Astrocyte (in vitro differentiated cells and primary cell): ENCODE measurements at regions not wholly inside any gene's neighbourhood (a gene's known extent, or its start where the extent isn't known, plus 50 kb on each side); places are given as distances from the start of the nearest gene placed in this dataset.
A peak's percentile ranks its signal among the peaks of the same experiment; 100 is the strongest.

Source experiments
- DNase-seq: peaks from one replicate; pipeline ENCODE4 v3.0.0-alpha.2; 2010; ENCODE audit warnings: low read depth
- FAIRE-seq: peaks from 2 replicates; lab custom pipeline; 2011; peaks lifted over from hg19 to GRCh38; lab: Jason Lieb, UNC
- H2AFZ ChIP-seq: 2 replicates; pipeline ENCODE4 v1.6.0; 2012; ENCODE audit warnings: low read depth, low read length, inconsistent platforms
- H3K27ac ChIP-seq: 2 replicates; pipeline ENCODE4 v1.5.1; 2011; ENCODE audit warnings: low read depth, low read length, inconsistent platforms
- H3K27me3 ChIP-seq: 2 replicates; pipeline ENCODE4 v1.6.0; 2011; ENCODE audit warnings: low read length, inconsistent platforms; ENCODE audit not compliant: insufficient read depth
- H3K36me3 ChIP-seq: 2 replicates; pipeline ENCODE4 v1.5.1; 2011; ENCODE audit warnings: low read length, inconsistent platforms; ENCODE audit not compliant: insufficient read depth
- H3K4me1 ChIP-seq: 2 replicates; pipeline ENCODE4 v1.5.1; 2011; ENCODE audit warnings: low read length, inconsistent platforms; ENCODE audit not compliant: insufficient read depth
- H3K4me2 ChIP-seq: 2 replicates; pipeline ENCODE4 v1.6.0; 2012; ENCODE audit warnings: low read length, inconsistent platforms
- H3K4me3 ChIP-seq: 2 replicates; pipeline ENCODE4 v1.5.1; 2011; ENCODE audit warnings: low read depth, mild to moderate bottlenecking, low read length, inconsistent platforms; ENCODE audit not compliant: insufficient read depth
- H3K79me2 ChIP-seq: 2 replicates; pipeline ENCODE4 v1.6.0; 2012; ENCODE audit warnings: mild to moderate bottlenecking, low read length, inconsistent platforms; ENCODE audit not compliant: insufficient read depth
- H3K9ac ChIP-seq: 2 replicates; pipeline ENCODE4 v1.6.0; 2012; ENCODE audit warnings: mild to moderate bottlenecking, low read length, inconsistent platforms
- H3K9me3 ChIP-seq: 2 replicates; pipeline ENCODE4 v1.5.1; 2012; ENCODE audit warnings: low read depth, mild to moderate bottlenecking, low read length, inconsistent platforms; ENCODE audit not compliant: insufficient read depth
- H4K20me1 ChIP-seq: 2 replicates; pipeline ENCODE4 v1.6.0; 2012; ENCODE audit warnings: low read length, inconsistent platforms; ENCODE audit not compliant: insufficient read depth
- H3K27ac Mint-ChIP-seq: one replicate; pipeline ENCODE4 v1.8.0; 2021; ENCODE audit warnings: mild to moderate bottlenecking, mixed read lengths; ENCODE audit not compliant: unreplicated experiment
- H3K27me3 Mint-ChIP-seq: one replicate; pipeline ENCODE4 v1.8.0; 2021; ENCODE audit warnings: low read depth, mixed read lengths; ENCODE audit not compliant: unreplicated experiment
- H3K36me3 Mint-ChIP-seq: one replicate; pipeline ENCODE4 v1.8.0; 2021; ENCODE audit warnings: low read depth, mixed read lengths; ENCODE audit not compliant: unreplicated experiment
- H3K4me1 Mint-ChIP-seq: one replicate; pipeline ENCODE4 v1.8.0; 2021; ENCODE audit warnings: low read depth, mixed read lengths; ENCODE audit not compliant: unreplicated experiment
- H3K4me3 Mint-ChIP-seq: one replicate; pipeline ENCODE4 v1.8.0; 2021; ENCODE audit warnings: mild to moderate bottlenecking, moderate library complexity, mixed read lengths; ENCODE audit not compliant: unreplicated experiment
- H3K9me3 Mint-ChIP-seq: one replicate; pipeline ENCODE4 v1.8.0; 2021; ENCODE audit warnings: mild to moderate bottlenecking, mixed read lengths; ENCODE audit not compliant: unreplicated experiment
- EZH2 ChIP-seq: IDR thresholded peaks from 2 replicates; pipeline ENCODE4 v1.6.1; 2012; ENCODE audit warnings: mild to moderate bottlenecking, low read length, inconsistent platforms; ENCODE audit not compliant: insufficient read depth
- TF ChIP-seq, protein P1 (sequence below): IDR thresholded peaks from 2 replicates; pipeline ENCODE4 v1.5.1; 2011; ENCODE audit warnings: low read depth, mild to moderate bottlenecking, inconsistent platforms, low read length, moderate library complexity; ENCODE audit not compliant: insufficient read depth

DNA sequence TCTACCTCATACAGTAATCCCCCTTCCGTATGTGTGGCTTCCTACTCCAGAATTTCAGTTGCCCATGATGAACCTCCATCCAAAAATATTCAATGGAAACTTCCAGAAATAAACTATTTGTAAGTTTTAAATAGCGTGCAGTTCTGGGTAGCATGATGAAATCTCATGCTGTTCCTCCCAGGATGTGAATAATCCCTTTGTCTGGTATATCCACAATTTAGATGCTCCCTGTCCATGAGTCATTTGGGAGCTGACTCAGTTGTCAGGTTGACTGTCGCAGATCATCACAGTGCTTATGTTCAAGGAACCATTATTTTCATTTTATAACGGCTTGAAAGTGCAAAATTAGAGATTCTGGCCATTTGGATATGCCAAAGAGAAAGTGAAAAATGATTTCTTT is 290.1 kb upstream of the CDH9 start:
- no peaks in the 10 kb centered on the region for H3K27me3 ChIP-seq
- Mint-ChIP-seq H3K27me3 (no peaks in the 10 kb centered on the region), H3K36me3 (no peaks in the 10 kb centered on the region), H3K27ac (peak overlapping the region; percentile 93), H3K4me3 (no peak overlapping the region), H3K4me1 (peaks cover 11% of the 10 kb centered on the region), H3K9me3 (peaks cover 1% of the 10 kb centered on the region)
- no peaks in the 10 kb centered on the region for H4K20me1 ChIP-seq
- peak overlapping the region; percentile 10 for H3K4me2 ChIP-seq
- FAIRE-seq (peak; percentile 55), DNase-seq (peak; percentile 86)
- H3K79me2 ChIP-seq = no peaks in the 10 kb centered on the region
- H3K9ac ChIP-seq = no peak overlapping the region
- no peaks in the 10 kb centered on the region for H3K9me3 ChIP-seq
- H3K4me1 ChIP-seq = no peaks in the 10 kb centered on the region
- TF ChIP-seq, protein P1, sequence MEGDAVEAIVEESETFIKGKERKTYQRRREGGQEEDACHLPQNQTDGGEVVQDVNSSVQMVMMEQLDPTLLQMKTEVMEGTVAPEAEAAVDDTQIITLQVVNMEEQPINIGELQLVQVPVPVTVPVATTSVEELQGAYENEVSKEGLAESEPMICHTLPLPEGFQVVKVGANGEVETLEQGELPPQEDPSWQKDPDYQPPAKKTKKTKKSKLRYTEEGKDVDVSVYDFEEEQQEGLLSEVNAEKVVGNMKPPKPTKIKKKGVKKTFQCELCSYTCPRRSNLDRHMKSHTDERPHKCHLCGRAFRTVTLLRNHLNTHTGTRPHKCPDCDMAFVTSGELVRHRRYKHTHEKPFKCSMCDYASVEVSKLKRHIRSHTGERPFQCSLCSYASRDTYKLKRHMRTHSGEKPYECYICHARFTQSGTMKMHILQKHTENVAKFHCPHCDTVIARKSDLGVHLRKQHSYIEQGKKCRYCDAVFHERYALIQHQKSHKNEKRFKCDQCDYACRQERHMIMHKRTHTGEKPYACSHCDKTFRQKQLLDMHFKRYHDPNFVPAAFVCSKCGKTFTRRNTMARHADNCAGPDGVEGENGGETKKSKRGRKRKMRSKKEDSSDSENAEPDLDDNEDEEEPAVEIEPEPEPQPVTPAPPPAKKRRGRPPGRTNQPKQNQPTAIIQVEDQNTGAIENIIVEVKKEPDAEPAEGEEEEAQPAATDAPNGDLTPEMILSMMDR = no peak
- TF ChIP-seq EZH2 = no peak
- H3K4me3 ChIP-seq = no peak overlapping the region
- no peaks in the 10 kb centered on the region for H3K36me3 ChIP-seq
- H2AFZ ChIP-seq = peak overlapping the region; percentile 23
- H3K27ac ChIP-seq = peak overlapping the region; percentile 70

DNA sequence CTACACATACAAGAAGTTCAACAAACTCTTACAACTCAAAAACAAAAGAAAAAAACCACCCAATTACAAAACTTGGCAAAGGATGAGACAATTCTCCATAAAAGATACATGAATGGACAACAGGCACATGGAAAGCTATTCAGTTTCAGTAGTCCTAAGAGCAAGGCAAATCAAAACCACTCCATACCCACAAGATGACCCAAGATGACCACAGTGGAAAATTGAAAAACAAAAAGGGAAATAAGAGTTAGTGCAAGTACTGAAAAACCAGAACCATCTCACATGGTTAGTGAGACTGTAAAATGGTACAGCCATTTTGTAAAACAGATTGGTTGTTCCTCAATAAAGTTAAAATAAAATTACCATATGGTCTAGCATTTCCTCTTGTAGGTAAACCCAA is 287.1 kb upstream of the CDH9 start:
- DNase-seq (peak; percentile 42), FAIRE-seq (no peak)
- no peaks in the 10 kb centered on the region for H3K27me3 Mint-ChIP-seq
- H3K4me3 ChIP-seq = no peak overlapping the region
- H3K36me3 ChIP-seq = no peaks in the 10 kb centered on the region
- H3K9me3 ChIP-seq = no peaks in the 10 kb centered on the region
- TF ChIP-seq, protein P1 = no peak
- no peak for TF ChIP-seq EZH2
- no peaks in the 10 kb centered on the region for H4K20me1 ChIP-seq
- no peaks in the 10 kb centered on the region for H3K4me1 ChIP-seq
- H3K27ac ChIP-seq = no peak overlapping the region
- no peak overlapping the region for H3K4me3 Mint-ChIP-seq
- peaks cover 11% of the 10 kb centered on the region for H3K4me1 Mint-ChIP-seq
- H3K27ac Mint-ChIP-seq = peak overlapping the region; percentile 22
- no peak overlapping the region for H3K9ac ChIP-seq
- peaks cover 1% of the 10 kb centered on the region for H3K9me3 Mint-ChIP-seq
- H3K36me3 Mint-ChIP-seq = no peaks in the 10 kb centered on the region
- no peaks in the 10 kb centered on the region for H3K79me2 ChIP-seq
- no peak overlapping the region for H3K4me2 ChIP-seq
- H2AFZ ChIP-seq = no peak overlapping the region
- no peaks in the 10 kb centered on the region for H3K27me3 ChIP-seq

DNA sequence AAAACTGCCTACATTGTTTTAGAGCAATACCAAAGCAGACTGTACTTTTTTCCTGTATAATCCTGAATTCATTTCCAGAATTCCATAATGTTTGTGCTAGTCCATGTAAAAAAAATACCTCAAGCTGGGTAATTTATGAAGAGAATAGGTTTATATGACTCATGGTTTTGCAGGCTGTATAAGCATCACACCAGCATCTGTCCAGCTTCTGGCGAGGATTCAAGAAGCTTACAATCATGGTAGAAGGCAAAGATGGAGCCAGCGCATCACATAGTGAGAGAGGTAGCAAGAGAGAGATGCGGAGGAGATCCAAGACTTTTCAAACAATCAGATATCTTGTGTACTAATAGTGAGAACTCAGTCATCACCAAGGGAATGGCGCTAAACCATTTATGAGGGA is 280.3 kb upstream of the CDH9 start:
- Mint-ChIP-seq H3K4me1 (peaks cover 20% of the 10 kb centered on the region), H3K27me3 (no peaks in the 10 kb centered on the region), H3K4me3 (no peak overlapping the region), H3K36me3 (no peaks in the 10 kb centered on the region), H3K9me3 (no peaks in the 10 kb centered on the region), H3K27ac (no peak overlapping the region)
- Histone ChIP-seq H3K9me3 (no peaks in the 10 kb centered on the region), H3K79me2 (no peaks in the 10 kb centered on the region), H4K20me1 (no peaks in the 10 kb centered on the region), H3K4me1 (peaks cover 13% of the 10 kb centered on the region), H2AFZ (no peak overlapping the region), H3K4me3 (no peak overlapping the region), H3K27ac (no peak overlapping the region), H3K9ac (no peak overlapping the region), H3K4me2 (no peak overlapping the region), H3K36me3 (no peaks in the 10 kb centered on the region), H3K27me3 (no peaks in the 10 kb centered on the region)
- DNase-seq (peak; percentile 8), FAIRE-seq (peak; percentile 41)
- no peak for TF ChIP-seq EZH2
- TF ChIP-seq, protein P1 = no peak
